VCaP (cell line): ENCODE measurements at regions not wholly inside any gene's neighbourhood (a gene's known extent, or its start where the extent isn't known, plus 50 kb on each side); places are given as distances from the start of the nearest gene placed in this dataset.

Experiments used
- H3K27ac ChIP-seq: fragments of 450-650 bp; 2 replicates; pipeline ENCODE4 v1.5.1; 2017
- CTCF ChIP-seq: fragments of 450-650 bp; conservative IDR thresholded peaks from 2 replicates; pipeline ENCODE4 v1.5.1; 2017; ENCODE audit warnings: mild to moderate bottlenecking, moderate library complexity

DNA sequence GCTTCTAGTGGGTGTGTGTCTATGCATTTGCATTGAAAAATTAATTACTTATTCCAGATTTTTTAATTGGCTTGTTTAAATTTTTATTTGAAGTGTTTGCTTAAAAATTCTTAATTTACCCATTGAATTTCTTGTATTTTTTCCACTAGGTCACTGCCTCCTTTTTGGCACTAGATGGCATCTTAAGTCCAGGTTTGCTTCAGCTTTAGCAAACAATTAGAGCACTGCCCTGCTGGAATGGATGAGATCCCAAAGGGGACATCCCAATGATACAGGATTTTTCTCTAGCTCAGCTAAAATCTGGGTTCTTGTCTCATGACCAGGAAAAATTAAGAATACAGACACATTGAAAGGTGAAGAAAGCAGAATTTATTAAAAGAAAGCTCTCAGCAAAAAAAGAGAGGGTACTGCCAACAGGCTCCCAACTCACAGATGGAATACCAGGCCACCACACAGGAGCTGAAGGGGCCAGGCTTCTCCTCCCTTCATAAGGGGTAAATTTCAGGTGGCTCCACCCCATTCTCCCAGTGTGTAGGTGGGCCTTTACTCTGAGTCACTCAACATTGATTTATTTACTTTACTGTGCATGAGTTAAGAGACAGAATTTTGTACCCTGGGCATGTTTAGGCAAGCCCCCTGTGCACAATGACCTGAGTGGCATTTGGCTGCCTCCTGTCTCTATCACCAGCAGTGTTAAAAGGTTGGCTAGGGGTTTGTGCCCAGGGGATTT is 532.4 kb downstream of the ANXA1 start:
- no peak overlapping the region for H3K27ac ChIP-seq
- peak; percentile 45 for TF ChIP-seq CTCF

DNA sequence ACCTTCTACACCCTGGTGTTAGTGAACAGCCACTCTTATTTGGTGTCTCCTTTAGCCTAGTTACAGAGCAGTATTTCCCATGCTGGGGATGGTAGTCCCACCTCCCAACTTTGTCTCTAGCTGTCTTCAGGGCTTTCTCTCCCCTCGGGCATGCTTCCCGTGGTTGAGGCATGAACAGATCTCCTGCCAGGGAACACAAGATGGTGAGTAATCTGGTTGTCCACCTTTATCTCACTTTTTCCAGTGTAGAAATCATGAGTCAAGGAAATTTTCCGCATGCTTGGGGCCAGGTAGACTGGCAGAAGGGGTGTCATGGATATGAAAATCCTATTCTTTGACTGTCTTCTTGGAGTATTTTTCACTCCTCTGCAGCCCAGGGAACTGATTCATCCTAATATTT is 532.9 kb downstream of the ANXA1 start:
- no peak for TF ChIP-seq CTCF
- H3K27ac ChIP-seq, result no peak overlapping the region

- H3K27ac ChIP-seq, result no peak overlapping the region
- no peak for TF ChIP-seq CTCF
These were observed 534.1 kb downstream of the ANXA1 start for GRCh38 chr9:73685786-73686185.

DNA sequence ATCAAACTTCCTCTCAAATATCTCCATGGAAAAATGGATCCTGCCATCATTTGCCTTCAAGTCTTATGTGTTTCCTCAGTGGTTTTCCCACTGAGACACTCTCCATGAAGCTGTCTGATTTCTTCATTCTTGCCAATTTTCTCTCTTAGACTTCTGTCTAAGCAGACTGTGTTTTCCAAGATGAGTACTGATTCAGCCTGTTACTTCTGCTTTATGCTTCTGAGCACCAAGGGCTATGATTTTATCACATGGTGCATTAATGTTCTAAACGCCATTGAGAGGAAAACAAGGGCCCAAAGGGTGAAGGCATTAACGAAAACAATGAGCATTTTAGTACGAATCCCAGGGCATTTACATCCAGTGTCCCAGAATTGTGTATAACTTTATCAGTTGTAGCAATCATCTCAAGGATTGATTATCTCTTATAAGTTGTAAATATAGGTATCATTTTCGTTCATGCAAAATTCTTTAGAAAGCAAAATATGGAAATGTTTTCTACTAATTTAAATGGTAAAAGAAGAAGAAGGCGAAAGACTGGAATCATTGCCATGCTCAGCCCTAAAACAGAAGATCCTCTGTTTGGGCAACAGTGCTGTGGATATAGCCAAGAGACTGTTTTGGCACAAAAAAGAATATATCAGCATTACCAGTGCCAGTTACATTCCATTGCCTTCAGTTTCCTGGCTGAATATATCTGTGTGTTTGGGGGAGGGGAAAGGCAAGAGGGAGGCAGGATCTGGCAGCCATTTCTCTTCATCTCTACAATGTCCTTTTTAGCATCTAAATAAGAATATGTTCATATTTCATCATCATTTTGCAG is 537.6 kb downstream of the ANXA1 start:
- no peak overlapping the region for H3K27ac ChIP-seq
- no peak for TF ChIP-seq CTCF

DNA sequence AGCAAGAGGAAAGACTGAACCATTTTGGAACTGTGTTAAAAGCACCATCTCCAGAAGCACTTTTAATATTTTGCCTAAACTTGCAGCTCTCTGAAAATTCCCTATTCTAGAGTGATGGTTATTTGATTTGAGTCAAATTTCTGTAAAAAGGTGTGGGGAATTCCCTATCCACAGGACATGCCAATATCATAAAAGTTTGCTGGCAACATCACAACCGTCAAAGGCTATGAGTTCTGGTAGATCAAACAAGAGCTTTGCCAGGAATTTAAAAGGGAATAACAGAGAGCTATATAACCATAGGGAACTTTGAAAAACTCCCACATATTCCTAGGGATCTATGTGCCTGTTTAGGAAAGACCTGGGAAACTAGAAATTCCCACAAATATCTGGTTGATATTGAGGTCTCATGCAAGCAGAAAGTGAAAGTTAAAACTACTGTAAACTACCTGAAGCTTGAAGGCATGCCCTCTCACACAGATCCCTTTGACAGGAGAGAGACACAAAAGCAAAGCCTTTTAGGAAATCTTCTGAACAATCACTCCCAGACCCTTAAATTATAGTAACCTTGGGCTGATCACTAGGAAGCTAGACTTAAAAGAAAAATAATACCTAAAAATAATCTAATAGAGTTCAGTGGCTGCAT is 549.9 kb downstream of the ANXA1 start:
- H3K27ac ChIP-seq, result peak overlapping the region; percentile 56
- no peak for TF ChIP-seq CTCF

DNA sequence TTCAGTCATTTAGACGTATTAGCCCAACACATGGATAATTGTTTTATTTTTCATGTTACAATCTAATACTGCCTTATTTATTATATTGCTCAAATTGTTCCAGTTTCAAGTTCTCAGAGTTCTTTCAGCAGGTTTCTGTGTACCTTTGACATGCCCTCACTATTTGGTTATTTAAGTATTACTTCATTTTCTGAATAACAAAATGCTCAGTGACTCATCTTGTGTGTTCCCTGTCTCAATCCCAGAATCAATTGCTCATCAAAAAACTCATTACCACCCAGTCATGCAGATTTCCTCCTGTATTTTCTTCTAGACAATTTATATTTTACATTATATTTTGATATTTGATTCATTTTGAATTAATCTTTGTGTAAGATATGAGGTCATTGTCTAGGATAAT is 562.6 kb downstream of the ANXA1 start:
- TF ChIP-seq CTCF, result no peak
- H3K27ac ChIP-seq, result no peak overlapping the region

DNA sequence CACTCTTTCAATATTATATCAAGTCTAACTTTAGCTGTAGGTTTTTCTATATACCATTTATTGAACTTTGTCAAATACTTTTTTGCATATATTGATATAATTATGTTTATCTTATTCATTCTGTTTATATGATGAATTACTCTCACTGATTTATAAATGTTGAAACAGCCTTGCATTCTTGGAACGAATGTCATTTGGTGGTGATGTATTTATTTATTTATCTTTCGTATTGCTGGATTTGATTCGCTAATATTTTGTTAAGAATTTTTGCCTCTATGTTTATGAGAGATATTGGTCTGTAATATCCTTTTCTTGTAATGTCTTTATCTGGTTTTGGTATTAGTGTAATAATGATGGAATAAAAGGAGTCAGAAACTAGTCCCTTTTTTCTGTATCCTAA is 563.9 kb downstream of the ANXA1 start:
- TF ChIP-seq CTCF, result no peak

More for the DNA sequence above, 563.9 kb downstream of the ANXA1 start:
- H3K27ac ChIP-seq, result no peak overlapping the region
